IMR-90 (cell line): ENCODE measurements at regions not wholly inside any gene's neighbourhood (a gene's known extent, or its start where the extent isn't known, plus 50 kb on each side); places are given as distances from the start of the nearest gene placed in this dataset.

Experiments used
- CTCF ChIP-seq: conservative IDR thresholded peaks from 2 replicates; pipeline ENCODE4 v1.5.1; 2012; ENCODE audit warnings: mild to moderate bottlenecking, low read depth, low read length, improper control_type of control experiment
- NFE2L2 ChIP-seq: fragments of 150-350 bp; IDR thresholded peaks from 2 replicates; pipeline ENCODE4 v1.6.1; 2016; ENCODE audit warnings: low read depth, mild to moderate bottlenecking, low read length
- POLR2A ChIP-seq: IDR thresholded peaks from 2 replicates; pipeline ENCODE4 v1.6.1; 2012; ENCODE audit warnings: mild to moderate bottlenecking, low read depth, low read length

- TF ChIP-seq POLR2A (no peak), NFE2L2 (no peak), CTCF (no peak)
These were observed 75.1 kb upstream of the RASGEF1B start for GRCh38 chr4:81546777-81547176.
